Tibial artery (tissue), 4 donors: ENCODE measurements at regions not wholly inside any gene's neighbourhood (a gene's known extent, or its start where the extent isn't known, plus 50 kb on each side); places are given as distances from the start of the nearest gene placed in this dataset.
A peak's percentile ranks its signal among the peaks of the same experiment; 100 is the strongest.

ENCODE experiments used
- DNase-seq, 2 donors: peaks; one replicate each; pipeline ENCODE4 v3.0.0-alpha.2; 2019
- H3K27ac ChIP-seq, 2 donors: fragments of 200-600 bp; sonication (generic) in 1 of 2; 1 replicate in 1 of 2; 2 replicates in 1 of 2; pipeline ENCODE4 v1.5.1; 2018 to 2019; ENCODE audit warnings: mild to moderate bottlenecking in 1 of 2
- H3K27me3 ChIP-seq, 2 donors: fragments of 200-600 bp; sonication (generic) in 1 of 2; one replicate each; pipeline versions ENCODE4 v1.5.1 to v1.6.0; 2016 to 2019
- H3K36me3 ChIP-seq, 3 donors: fragments of 200-600 bp; sonication (generic) in 2 of 3; one replicate each; pipeline ENCODE4 v1.5.1; 2016 to 2019; ENCODE audit warnings: mild to moderate bottlenecking in 2 of 3
- H3K4me1 ChIP-seq, 4 donors: fragments of 200-600 bp; sonication (generic) in 2 of 4; 1 replicate in 3 of 4; 2 replicates in 1 of 4; pipeline ENCODE4 v1.5.1; 2016 to 2019
- H3K4me3 ChIP-seq, 2 donors: fragments of 200-600 bp; sonication (generic) in 1 of 2; 1 replicate in 1 of 2; 2 replicates in 1 of 2; pipeline ENCODE4 v1.5.1; 2018 to 2019; ENCODE audit warnings: mild to moderate bottlenecking in 2 of 2
- H3K9me3 ChIP-seq, 3 donors: fragments of 200-600 bp; sonication (generic) in 1 of 3; one replicate each; pipeline ENCODE4 v1.5.1; 2016 to 2019
- intact Hi-C: fragments of 100-400 bp; cut with DNase I; formaldehyde crosslinking; loops from one replicate; pipeline ENCODE4 v1.15.0; 2023; ENCODE audit warnings: low total_unique reads
- TF ChIP-seq, protein P1 (sequence below), 2 experiments: fragments of 200-600 bp in 1 of 2; fragments of 450-650 bp in 1 of 2; IDR thresholded peaks; one replicate each; pipeline ENCODE4 v1.5.1; 2017 to 2019; ENCODE audit warnings: antibody characterized with exemption in 2 of 2, mild to moderate bottlenecking in 1 of 2, moderate library complexity in 1 of 2

DNA sequence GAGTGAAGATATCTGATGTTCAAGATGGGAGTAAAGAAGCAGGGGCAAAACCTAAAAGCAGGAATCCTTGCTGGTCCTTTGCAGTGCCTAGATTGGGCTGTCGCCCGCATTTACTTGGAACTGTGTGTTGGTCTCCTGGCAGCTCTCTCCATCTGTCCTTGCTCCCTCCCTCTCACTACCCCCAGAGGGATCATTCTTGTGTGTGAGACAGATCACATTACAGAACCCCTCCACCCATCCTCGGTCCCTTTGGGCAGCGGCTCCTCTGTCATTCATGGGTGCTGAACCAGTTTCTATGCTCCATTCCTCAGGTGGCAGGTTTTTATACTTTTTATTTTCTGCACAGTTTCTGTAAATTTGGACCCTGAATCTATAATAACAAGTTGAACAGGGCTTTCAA lies 99.4 kb upstream of the MYOCD start:
- intact Hi-C loops = no loop called here

DNA sequence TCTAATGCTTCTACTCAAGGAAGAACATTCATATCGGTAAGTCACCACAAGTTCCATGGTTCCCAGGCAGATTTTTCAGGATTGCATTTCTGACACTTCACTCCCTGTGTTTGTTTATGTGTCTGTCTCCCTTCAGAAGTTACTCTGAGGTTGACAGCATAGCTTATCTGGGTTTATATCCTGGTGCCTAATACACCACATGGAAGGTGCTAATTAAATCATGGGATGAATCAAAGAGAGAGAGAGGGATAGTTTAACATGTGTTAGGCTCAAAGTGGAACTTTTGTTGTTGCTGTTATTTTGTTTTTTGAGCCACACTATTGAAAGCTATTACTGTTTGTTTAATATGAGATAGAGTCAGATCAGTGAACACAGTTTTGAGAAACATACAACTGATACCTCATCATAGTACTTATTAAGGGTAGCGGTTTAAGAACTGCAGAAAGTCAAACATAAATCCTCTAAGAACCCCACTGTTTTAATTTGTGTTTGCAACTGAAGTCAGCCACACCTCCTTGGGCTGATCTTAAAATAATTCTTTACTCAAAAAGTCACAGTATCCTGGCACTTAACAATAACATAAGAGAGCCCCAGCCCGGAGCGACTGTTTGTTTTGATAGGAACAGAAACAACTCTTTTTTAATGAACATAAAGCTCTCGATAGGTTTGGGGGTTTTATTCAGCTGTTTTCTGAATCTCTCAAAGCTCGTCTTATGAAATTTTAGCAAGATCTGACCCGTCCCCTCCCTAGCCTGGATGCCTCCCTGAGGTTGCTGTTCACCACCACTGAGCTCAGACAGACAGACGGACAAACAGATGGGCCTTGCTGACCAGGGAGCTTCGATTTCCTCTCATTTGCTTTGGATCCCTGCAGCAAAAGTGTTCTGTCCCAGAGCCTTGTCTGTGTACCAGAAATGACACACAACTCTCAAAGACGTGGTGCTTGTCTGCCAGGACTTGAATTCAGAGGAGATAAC lies 98.3 kb upstream of the MYOCD start:
- H3K9me3 ChIP-seq = no peaks in the 10 kb centered on the region
- H3K27me3 ChIP-seq = no peaks in the 10 kb centered on the region
- peak overlapping the region; percentile 81 to 85 for H3K27ac ChIP-seq
- no peak for DNase-seq
- peak overlapping the region in 1 of 2 donors; percentile 2 for H3K4me3 ChIP-seq
- TF ChIP-seq, protein P1, sequence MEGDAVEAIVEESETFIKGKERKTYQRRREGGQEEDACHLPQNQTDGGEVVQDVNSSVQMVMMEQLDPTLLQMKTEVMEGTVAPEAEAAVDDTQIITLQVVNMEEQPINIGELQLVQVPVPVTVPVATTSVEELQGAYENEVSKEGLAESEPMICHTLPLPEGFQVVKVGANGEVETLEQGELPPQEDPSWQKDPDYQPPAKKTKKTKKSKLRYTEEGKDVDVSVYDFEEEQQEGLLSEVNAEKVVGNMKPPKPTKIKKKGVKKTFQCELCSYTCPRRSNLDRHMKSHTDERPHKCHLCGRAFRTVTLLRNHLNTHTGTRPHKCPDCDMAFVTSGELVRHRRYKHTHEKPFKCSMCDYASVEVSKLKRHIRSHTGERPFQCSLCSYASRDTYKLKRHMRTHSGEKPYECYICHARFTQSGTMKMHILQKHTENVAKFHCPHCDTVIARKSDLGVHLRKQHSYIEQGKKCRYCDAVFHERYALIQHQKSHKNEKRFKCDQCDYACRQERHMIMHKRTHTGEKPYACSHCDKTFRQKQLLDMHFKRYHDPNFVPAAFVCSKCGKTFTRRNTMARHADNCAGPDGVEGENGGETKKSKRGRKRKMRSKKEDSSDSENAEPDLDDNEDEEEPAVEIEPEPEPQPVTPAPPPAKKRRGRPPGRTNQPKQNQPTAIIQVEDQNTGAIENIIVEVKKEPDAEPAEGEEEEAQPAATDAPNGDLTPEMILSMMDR (IDR thresholded peaks at IDR 0.05) = no peak
- intact Hi-C loops = no loop called here
- H3K4me1 ChIP-seq = peaks cover 3 to 50% (median 16%) of the 10 kb centered on the region in 4 donors
- no peaks in the 10 kb centered on the region for H3K36me3 ChIP-seq

More for the DNA sequence above, 99.4 kb upstream of the MYOCD start:
- Histone ChIP-seq H3K4me1 (peaks cover 3 to 47% (median 16%) of the 10 kb centered on the region in 4 donors), H3K27me3 (no peaks in the 10 kb centered on the region), H3K4me3 (peak overlapping the region; percentile 3 to 4), H3K27ac (peak overlapping the region; percentile 81 to 85), H3K9me3 (no peaks in the 10 kb centered on the region), H3K36me3 (no peaks in the 10 kb centered on the region)
- no peak for DNase-seq
- TF ChIP-seq, protein P1 (IDR thresholded peaks at IDR 0.05) = no peak

DNA sequence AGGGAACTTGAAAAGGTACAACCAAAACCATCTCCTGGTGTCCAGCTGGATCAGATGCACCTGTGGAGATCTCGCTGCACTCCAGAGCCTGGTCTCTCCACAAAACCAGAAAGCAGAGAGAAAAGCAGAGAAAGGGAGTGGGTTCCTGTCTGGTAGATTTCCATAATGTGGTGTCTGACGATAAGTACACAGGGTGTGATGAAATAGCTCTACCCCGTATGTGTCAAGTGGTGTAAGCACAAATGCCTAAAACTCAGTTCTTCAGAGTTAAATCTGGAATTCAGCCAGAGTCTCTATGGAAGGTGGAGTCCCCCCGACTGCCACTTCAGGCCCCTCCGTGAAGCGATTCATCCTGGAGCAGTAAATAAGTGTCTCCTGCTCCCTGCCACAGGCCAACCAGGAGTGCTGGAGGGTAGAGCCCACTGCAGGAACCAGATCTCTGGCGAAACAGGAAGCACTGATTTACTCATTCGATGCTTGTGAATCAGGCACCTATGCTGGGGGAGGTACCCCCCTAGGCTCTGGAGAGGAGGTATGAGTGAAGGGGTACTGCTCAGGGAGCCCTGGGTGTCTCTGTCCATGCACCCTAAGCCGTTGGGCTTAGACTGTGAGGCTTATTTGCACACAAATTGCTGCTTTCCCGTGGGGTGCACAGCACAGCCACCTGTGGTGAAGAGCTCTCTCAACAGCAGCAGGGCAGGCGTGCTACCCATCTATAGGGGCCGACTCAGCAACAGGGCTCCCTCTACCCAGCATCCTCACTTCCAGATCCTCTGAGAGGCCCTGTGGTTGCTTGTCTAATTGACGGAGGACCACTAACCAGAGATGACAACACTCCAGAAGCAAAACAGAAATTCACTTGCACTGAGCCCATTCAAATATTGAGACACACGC lies 97.1 kb upstream of the MYOCD start:
- Histone ChIP-seq H3K36me3 (no peaks in the 10 kb centered on the region), H3K4me1 (peaks cover 3 to 62% (median 17%) of the 10 kb centered on the region in 4 donors), H3K9me3 (no peaks in the 10 kb centered on the region), H3K27ac (peak overlapping the region; percentile 81 to 85), H3K27me3 (no peaks in the 10 kb centered on the region), H3K4me3 (no peak overlapping the region)
- intact Hi-C loops = no loop called here
- no peak for DNase-seq
- TF ChIP-seq, protein P1 (IDR thresholded peaks at IDR 0.05) = no peak

DNA sequence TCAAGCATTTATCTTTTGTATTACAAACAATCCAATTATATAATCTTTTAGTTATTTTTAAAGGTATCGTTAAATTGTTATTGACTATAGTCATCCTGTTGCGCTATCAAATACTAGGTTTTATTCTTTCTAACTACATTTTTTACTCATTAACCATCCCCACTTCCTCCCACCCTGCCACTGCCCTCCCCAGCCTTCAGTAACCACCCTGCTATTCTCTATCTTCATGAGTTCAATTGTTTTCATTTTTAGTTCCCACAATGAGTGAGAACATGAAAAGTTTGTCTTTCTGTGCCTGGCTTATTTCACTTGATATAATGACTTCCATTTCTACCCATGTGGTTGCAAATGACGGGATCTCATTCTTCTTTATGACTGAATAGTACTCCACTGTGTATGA lies 94.1 kb upstream of the MYOCD start:
- Histone ChIP-seq H3K27me3 (no peaks in the 10 kb centered on the region), H3K27ac (peak overlapping the region in 1 of 2 donors; percentile 64), H3K36me3 (no peaks in the 10 kb centered on the region), H3K4me3 (no peak overlapping the region), H3K4me1 (peaks cover 3 to 75% (median 16%) of the 10 kb centered on the region in 4 donors), H3K9me3 (no peaks in the 10 kb centered on the region)
- TF ChIP-seq, protein P1 (IDR thresholded peaks at IDR 0.05) = no peak
- intact Hi-C loops = no loop called here
- DNase-seq = no peak

DNA sequence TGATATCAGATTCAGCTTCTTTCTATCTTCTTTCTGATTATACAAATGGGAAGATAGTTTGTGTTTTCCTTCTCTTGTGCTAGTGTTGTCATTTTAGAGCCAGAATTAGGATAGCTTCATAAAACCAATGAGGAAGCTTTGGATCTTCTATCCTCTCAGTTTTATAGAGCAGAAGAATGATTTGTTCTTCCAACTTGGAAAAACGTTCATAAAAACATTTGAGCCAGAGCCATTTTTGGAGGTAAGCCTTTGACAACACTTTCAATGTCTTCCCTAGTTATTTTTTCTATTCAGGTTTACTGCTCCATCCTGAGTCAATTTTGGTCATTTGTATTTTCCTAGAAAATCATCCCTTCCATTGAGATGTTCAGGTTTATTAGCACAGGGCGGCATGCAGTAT lies 91.2 kb upstream of the MYOCD start:
- Histone ChIP-seq H3K4me1 (peaks cover 0 to 63% (median 5%) of the 10 kb centered on the region in 4 donors), H3K9me3 (no peaks in the 10 kb centered on the region), H3K36me3 (no peaks in the 10 kb centered on the region), H3K27me3 (no peaks in the 10 kb centered on the region), H3K27ac (peak overlapping the region; percentile 36 to 64), H3K4me3 (no peak overlapping the region)
- intact Hi-C loops = no loop called here
- no peak for DNase-seq
- TF ChIP-seq, protein P1 (IDR thresholded peaks at IDR 0.05) = no peak
